ENCODE measurements at regions not wholly inside any gene's neighbourhood (a gene's known extent, or its start where the extent isn't known, plus 50 kb on each side); places are given as distances from the start of the nearest gene placed in this dataset.

GRCh38 chr21:35149698-35150097 is 100.6 kb upstream of the RUNX1 start:
- TF ChIP-seq, protein P1, sequence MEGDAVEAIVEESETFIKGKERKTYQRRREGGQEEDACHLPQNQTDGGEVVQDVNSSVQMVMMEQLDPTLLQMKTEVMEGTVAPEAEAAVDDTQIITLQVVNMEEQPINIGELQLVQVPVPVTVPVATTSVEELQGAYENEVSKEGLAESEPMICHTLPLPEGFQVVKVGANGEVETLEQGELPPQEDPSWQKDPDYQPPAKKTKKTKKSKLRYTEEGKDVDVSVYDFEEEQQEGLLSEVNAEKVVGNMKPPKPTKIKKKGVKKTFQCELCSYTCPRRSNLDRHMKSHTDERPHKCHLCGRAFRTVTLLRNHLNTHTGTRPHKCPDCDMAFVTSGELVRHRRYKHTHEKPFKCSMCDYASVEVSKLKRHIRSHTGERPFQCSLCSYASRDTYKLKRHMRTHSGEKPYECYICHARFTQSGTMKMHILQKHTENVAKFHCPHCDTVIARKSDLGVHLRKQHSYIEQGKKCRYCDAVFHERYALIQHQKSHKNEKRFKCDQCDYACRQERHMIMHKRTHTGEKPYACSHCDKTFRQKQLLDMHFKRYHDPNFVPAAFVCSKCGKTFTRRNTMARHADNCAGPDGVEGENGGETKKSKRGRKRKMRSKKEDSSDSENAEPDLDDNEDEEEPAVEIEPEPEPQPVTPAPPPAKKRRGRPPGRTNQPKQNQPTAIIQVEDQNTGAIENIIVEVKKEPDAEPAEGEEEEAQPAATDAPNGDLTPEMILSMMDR (IDR thresholded peaks at IDR 0.05): no peak
- no peak for TF ChIP-seq POLR2A (IDR thresholded peaks at IDR 0.05)
